HepG2 (cell line): ENCODE measurements at regions not wholly inside any gene's neighbourhood (a gene's known extent, or its start where the extent isn't known, plus 50 kb on each side); places are given as distances from the start of the nearest gene placed in this dataset.

ENCODE experiments used
- ATAC-seq: fragments of 200-7000 bp; cut with Tn5 transposase; 3 replicates; pipeline ENCODE4 v1.9.1; 2020; ENCODE audit warnings: mild to moderate bottlenecking, moderate library complexity
- BruUV-seq: library from RNA; stranded (reverse); fragments of 400-500 nt; replicated peaks from 2 replicates; lab custom pipeline; 2021; lab: Mats Ljungman, UMichigan
- CTCF ChIA-PET: fragments of 300-600 bp; formaldehyde crosslinking; extraction: SDS; loops from one replicate; lab custom pipeline; 2021; ENCODE audit warnings: low total read pairs, inconsistent platforms, low intra/inter-chr PET ratio; lab: Yijun Ruan, JAX
- POLR2A ChIA-PET: fragments of 350-600 bp; sonication (Branson Sonifier 250); formaldehyde crosslinking; loops from one replicate; lab custom pipeline; 2020; ENCODE audit warnings: antibody characterized with exemption, inconsistent platforms; lab: Yijun Ruan, JAX
- DNase-seq: peaks from one replicate; pipeline ENCODE4 v3.0.0-alpha.2; 2015; ENCODE audit warnings: low spot score
- FAIRE-seq: peaks from 3 replicates; lab custom pipeline; 2011; peaks lifted over from hg19 to GRCh38; lab: Jason Lieb, UNC
- H2AFZ ChIP-seq: one replicate; pipeline ENCODE4 v1.6.1; 2011; ENCODE audit warnings: low read length, inconsistent platforms
- H3K27ac ChIP-seq: fragments of 300-600 bp; 3 replicates; pipeline ENCODE4 v1.8.0; 2011; ENCODE audit warnings: mixed run types, mild to moderate bottlenecking, mixed read lengths, low read length, inconsistent platforms; ENCODE audit not compliant: insufficient read depth; ENCODE audit errors: extremely low read length
- H3K27me3 ChIP-seq, 2 experiments: fragments of 200-600 bp in 1 of 2; 2 replicates in 1 of 2; 3 replicates in 1 of 2; pipeline versions ENCODE4 v1.6.0 to v1.8.0; 2011; ENCODE audit warnings: low read length in 2 of 2, mild to moderate bottlenecking in 2 of 2, moderate library complexity in 2 of 2, inconsistent platforms in 1 of 2; ENCODE audit not compliant: insufficient read depth in 2 of 2, control insufficient read depth in 1 of 2
- H3K36me3 ChIP-seq, 2 experiments: fragments of 200-600 bp in 1 of 2; replicated peaks in 1 of 2; 2 replicates in 1 of 2; 3 replicates in 1 of 2; pipeline versions ENCODE4 v1.5.1 to v1.8.0; 2011; ENCODE audit warnings: low read length in 2 of 2, inconsistent platforms in 1 of 2; ENCODE audit not compliant: insufficient read depth in 2 of 2, control insufficient read depth in 1 of 2
- H3K4me1 ChIP-seq: 2 replicates; pipeline ENCODE4 v1.5.1; 2012; ENCODE audit warnings: low read length, inconsistent platforms; ENCODE audit not compliant: insufficient read depth
- H3K4me2 ChIP-seq: 2 replicates; pipeline ENCODE4 v1.6.0; 2011; ENCODE audit warnings: low read depth, low read length, inconsistent platforms
- H3K4me3 ChIP-seq, 3 experiments: fragments of 200-600 bp in 1 of 3; sonication (generic), shearing (Covaris generic) in 1 of 3; replicated peaks in 1 of 3; 2 replicates each; pipeline ENCODE4 v1.5.1; 2011 to 2016; ENCODE audit warnings: low read length in 3 of 3, inconsistent platforms in 2 of 3, low read depth in 2 of 3, mild to moderate bottlenecking in 2 of 3, control low read depth in 1 of 3, mixed read lengths in 1 of 3; ENCODE audit not compliant: insufficient read depth in 1 of 3
- H3K79me2 ChIP-seq: one replicate; pipeline ENCODE4 v1.6.1; 2011; ENCODE audit warnings: low read length, inconsistent platforms; ENCODE audit not compliant: insufficient read depth
- H3K9ac ChIP-seq: 2 replicates; pipeline ENCODE4 v1.6.0; 2011; ENCODE audit warnings: mild to moderate bottlenecking, low read depth, low read length, inconsistent platforms; ENCODE audit not compliant: insufficient read depth
- H3K9me3 ChIP-seq: 2 replicates; pipeline ENCODE4 v1.5.1; 2012; ENCODE audit warnings: mild to moderate bottlenecking, low read length
- H4K20me1 ChIP-seq: 2 replicates; pipeline ENCODE4 v1.6.0; 2011; ENCODE audit warnings: inconsistent platforms, mild to moderate bottlenecking, low read length, moderate library complexity; ENCODE audit not compliant: insufficient read depth
- ATF7 ChIP-seq, 2 experiments: fragments of 450-650 bp in 1 of 2; sonication (generic) in 1 of 2; formaldehyde crosslinking in 1 of 2; IDR thresholded peaks; 2 replicates each; pipeline versions ENCODE4 v1.4.0 to v1.6.1; 2016 to 2020; ENCODE audit warnings: antibody characterized with exemption in 1 of 2, mild to moderate bottlenecking in 1 of 2, missing genetic modification reagents in 1 of 2
- BRCA1 ChIP-seq: sonication (generic); formaldehyde crosslinking; IDR thresholded peaks from 2 replicates; pipeline ENCODE4 v1.4.0; 2020; ENCODE audit warnings: missing genetic modification reagents
- HNRNPL ChIP-seq: fragments of 200-400 bp; formaldehyde crosslinking; IDR thresholded peaks from 2 replicates; pipeline ENCODE4 v1.6.1; 2017; ENCODE audit warnings: mild to moderate bottlenecking, low read depth, low read length
- KLF6 ChIP-seq: IDR thresholded peaks from 2 replicates; pipeline ENCODE4 v1.8.0; 2016; ENCODE audit warnings: missing biosample characterization, missing genetic modification reagents
- MAFK ChIP-seq, 2 experiments: IDR thresholded peaks in 1 of 2; conservative IDR thresholded peaks in 1 of 2; 2 replicates each; pipeline ENCODE4 v1.6.1; 2011; ENCODE audit warnings: improper control_type of control experiment in 2 of 2, low read length in 2 of 2
- PCBP2 ChIP-seq: fragments of 200-400 bp; formaldehyde crosslinking; optimal IDR thresholded peaks from 2 replicates; pipeline ENCODE3; 2018; ENCODE audit warnings: low read length, low read depth; ENCODE audit not compliant: poor library complexity, severe bottlenecking
- SAFB2 ChIP-seq: sonication (generic); formaldehyde crosslinking; IDR thresholded peaks from 2 replicates; pipeline ENCODE4 v1.5.1; 2020; ENCODE audit warnings: missing genetic modification reagents, low read depth, mild to moderate bottlenecking, borderline replicate concordance
- TAF1 ChIP-seq: sonication (generic); formaldehyde crosslinking; IDR thresholded peaks from 2 replicates; pipeline ENCODE4 v1.4.0; 2020; ENCODE audit warnings: missing genetic modification reagents
- YEATS2 ChIP-seq: sonication (generic); formaldehyde crosslinking; IDR thresholded peaks from 2 replicates; pipeline ENCODE4 v1.4.0; 2020; ENCODE audit warnings: missing genetic modification reagents, borderline replicate concordance
- ZFP36L1 ChIP-seq: sonication (generic); formaldehyde crosslinking; IDR thresholded peaks from 2 replicates; pipeline ENCODE4 v1.8.0; 2022; ENCODE audit warnings: mild to moderate bottlenecking, missing genetic modification reagents, moderate library complexity
- ZNF33A ChIP-seq: sonication (generic); formaldehyde crosslinking; IDR thresholded peaks from 2 replicates; pipeline ENCODE4 v1.5.1; 2020; ENCODE audit warnings: missing genetic modification reagents, mild to moderate bottlenecking, moderate library complexity, borderline replicate concordance
- ZNF660 ChIP-seq: sonication (generic); formaldehyde crosslinking; IDR thresholded peaks from 2 replicates; pipeline ENCODE4 v1.5.1; 2020; ENCODE audit warnings: mild to moderate bottlenecking, low read depth, missing genetic modification reagents, borderline replicate concordance
- WGBS: methylation state at CpG from one replicate; pipeline ENCODE4 v1.1.6; 2017; ENCODE audit warnings: low lambda C conversion rate; 5-methylcytosine and 5-hydroxymethylcytosine counted together
- in situ Hi-C: cut with HindIII; loops from 2 replicates; pipeline ENCODE4 v1.10.0; 2017; ENCODE audit warnings: low pct_unique_long_range_greater_than_20kb; ENCODE audit not compliant: extremely low pct_ligation_motif_present
- intact Hi-C: fragments of 100-400 bp; cut with micrococcal nuclease; formaldehyde crosslinking; loops from one replicate; pipeline ENCODE4 v1.10.0; 2022; ENCODE audit not compliant: unreplicated experiment
- TF ChIP-seq, protein P1 (sequence below): sonication (generic); formaldehyde crosslinking; IDR thresholded peaks from 2 replicates; pipeline ENCODE4 v1.4.0; 2020; ENCODE audit warnings: mild to moderate bottlenecking, missing genetic modification reagents
- TF ChIP-seq, protein P2 (sequence below): sonication (generic); formaldehyde crosslinking; IDR thresholded peaks from 2 replicates; pipeline ENCODE4 v1.8.0; 2022; ENCODE audit warnings: missing genetic modification reagents, low read depth, mild to moderate bottlenecking, borderline replicate concordance
- TF ChIP-seq, protein P3 (sequence below): sonication (generic); formaldehyde crosslinking; IDR thresholded peaks from 2 replicates; pipeline ENCODE4 v1.5.0; 2020; ENCODE audit warnings: missing genetic modification reagents

DNA sequence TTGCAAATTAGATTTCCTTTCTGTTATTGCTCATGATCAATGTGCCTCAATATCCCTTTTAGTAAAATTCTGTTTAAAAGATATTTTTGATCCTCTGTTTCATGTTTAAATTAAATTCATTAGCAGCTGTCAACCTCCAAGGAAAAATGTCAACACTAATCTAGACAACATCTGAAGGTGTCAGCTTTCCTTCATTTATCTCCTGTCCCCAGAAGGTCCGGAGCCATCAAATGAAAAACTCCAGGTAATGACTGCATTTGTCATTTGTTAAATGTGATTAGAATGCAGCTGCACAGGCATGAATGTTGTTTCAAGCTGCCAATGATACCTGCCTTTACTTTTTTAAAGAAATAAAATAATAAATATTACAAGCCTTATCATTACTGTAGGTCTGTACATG lies 463.7 kb upstream of the SEMA3A start:
- Histone ChIP-seq H2AFZ (no peak overlapping the region), H3K4me3 (no peak overlapping the region), H3K9ac (no peak overlapping the region), H3K36me3 (no peaks in the 10 kb centered on the region), H3K79me2 (no peaks in the 10 kb centered on the region), H3K4me1 (no peaks in the 10 kb centered on the region), H3K27ac (no peak overlapping the region), H3K4me2 (no peak overlapping the region), H4K20me1 (no peaks in the 10 kb centered on the region), H3K27me3 (no peaks in the 10 kb centered on the region), H3K9me3 (no peaks in the 10 kb centered on the region)
- no peak for FAIRE-seq
- no peak for TF ChIP-seq SAFB2 (CRISPR knock-in tag)
- ChIA-PET POLR2A (no interaction called here), CTCF (no interaction called here)
- intact Hi-C loops (no loop called here), in situ Hi-C loops (no loop called here)
- no peak for ATAC-seq
- BruUV-seq, result no TSS peak
- WGBS, result 4% methylated on average over 1 of the region's 1 CpG
- DNase-seq, result no peak

DNA sequence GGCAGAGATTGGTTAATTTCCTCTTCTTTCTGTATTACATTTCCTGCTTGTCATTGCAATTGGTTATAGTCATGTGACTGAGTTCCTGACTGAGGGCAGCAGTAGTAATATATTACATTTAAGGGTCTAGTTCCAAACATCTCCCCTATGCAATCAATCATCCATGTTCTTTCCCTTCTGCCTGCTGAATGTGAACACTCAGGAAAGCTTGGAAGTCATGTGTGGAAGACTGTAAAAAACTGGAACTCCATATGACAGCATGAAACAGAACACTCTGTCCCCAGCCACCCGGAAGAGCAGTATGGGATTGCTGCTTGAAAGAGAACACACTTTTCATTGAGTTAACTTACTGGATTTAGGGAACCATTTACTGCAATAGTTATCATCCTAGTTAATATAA lies 459.7 kb upstream of the SEMA3A start:
- Histone ChIP-seq H4K20me1 (no peaks in the 10 kb centered on the region), H3K9me3 (no peaks in the 10 kb centered on the region), H3K79me2 (no peaks in the 10 kb centered on the region), H3K27ac (no peak overlapping the region), H3K4me3 (no peak overlapping the region), H3K9ac (no peak overlapping the region), H3K27me3 (no peaks in the 10 kb centered on the region), H3K36me3 (no peaks in the 10 kb centered on the region), H3K4me1 (no peaks in the 10 kb centered on the region), H2AFZ (no peak overlapping the region), H3K4me2 (no peak overlapping the region)
- DNase-seq (no peak), ATAC-seq (no peak), FAIRE-seq (no peak)
- BruUV-seq, result no TSS peak
- TF ChIP-seq, protein P1, sequence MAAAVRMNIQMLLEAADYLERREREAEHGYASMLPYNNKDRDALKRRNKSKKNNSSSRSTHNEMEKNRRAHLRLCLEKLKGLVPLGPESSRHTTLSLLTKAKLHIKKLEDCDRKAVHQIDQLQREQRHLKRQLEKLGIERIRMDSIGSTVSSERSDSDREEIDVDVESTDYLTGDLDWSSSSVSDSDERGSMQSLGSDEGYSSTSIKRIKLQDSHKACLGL, result no peak
- no peak for TF ChIP-seq ATF7 (IDR thresholded peaks at IDR 0.05)
- no peak for TF ChIP-seq ATF7 (CRISPR knock-in tag; IDR thresholded peaks at IDR 0.05)
- no peak for TF ChIP-seq PCBP2
- no peak for TF ChIP-seq BRCA1 (CRISPR knock-in tag)
- TF ChIP-seq KLF6 (CRISPR knock-in tag), result no peak
- TF ChIP-seq, protein P2, sequence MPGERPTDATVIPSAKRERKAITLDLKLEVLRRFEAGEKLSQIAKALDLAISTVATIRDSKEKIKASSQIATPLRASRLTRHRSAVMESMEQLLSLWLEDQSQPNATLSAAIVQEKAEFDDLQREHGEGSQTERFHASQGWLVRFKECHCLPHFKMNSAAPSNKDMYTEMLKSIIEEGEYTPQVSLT (CRISPR knock-in tag), result no peak
- TF ChIP-seq YEATS2 (CRISPR knock-in tag), result no peak
- TF ChIP-seq ZFP36L1 (CRISPR knock-in tag), result no peak
- TF ChIP-seq ZNF660, result no peak
- TF ChIP-seq, protein P3, sequence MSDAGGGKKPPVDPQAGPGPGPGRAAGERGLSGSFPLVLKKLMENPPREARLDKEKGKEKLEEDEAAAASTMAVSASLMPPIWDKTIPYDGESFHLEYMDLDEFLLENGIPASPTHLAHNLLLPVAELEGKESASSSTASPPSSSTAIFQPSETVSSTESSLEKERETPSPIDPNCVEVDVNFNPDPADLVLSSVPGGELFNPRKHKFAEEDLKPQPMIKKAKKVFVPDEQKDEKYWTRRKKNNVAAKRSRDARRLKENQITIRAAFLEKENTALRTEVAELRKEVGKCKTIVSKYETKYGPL, result no peak
- TF ChIP-seq TAF1 (CRISPR knock-in tag), result no peak
- TF ChIP-seq MAFK (conservative IDR thresholded peaks at IDR 0.05 in 1 of 2, IDR thresholded peaks at IDR 0.05 in 1 of 2; ENCODE audit: low read length in 2 of 2), result no peak
- no peak for TF ChIP-seq ZNF33A (CRISPR knock-in tag)
- TF ChIP-seq HNRNPL, result no peak
- ChIA-PET POLR2A (no interaction called here), CTCF (no interaction called here)
- 0% methylated on average over 1 of the region's 1 CpG for WGBS
- in situ Hi-C loops (no loop called here), intact Hi-C loops (no loop called here)
